Esophagus muscularis mucosa (tissue), 4 donors: ENCODE measurements at regions not wholly inside any gene's neighbourhood (a gene's known extent, or its start where the extent isn't known, plus 50 kb on each side); places are given as distances from the start of the nearest gene placed in this dataset.

Source experiments
- EP300 ChIP-seq: sonication (generic); formaldehyde crosslinking; IDR thresholded peaks from one replicate; pipeline ENCODE4 v1.6.1; 2017; ENCODE audit warnings: antibody characterized with exemption
- POLR2A ChIP-seq: fragments of 450-650 bp; IDR thresholded peaks from one replicate; pipeline ENCODE4 v1.6.1; 2017; ENCODE audit warnings: antibody characterized with exemption, moderate library complexity, mild to moderate bottlenecking, low read depth
- POLR2AphosphoS5 ChIP-seq, 2 donors: sonication (generic); formaldehyde crosslinking; IDR thresholded peaks; one replicate each; pipeline ENCODE4 v1.6.1; 2017; ENCODE audit warnings: antibody characterized with exemption in 2 of 2
- TF ChIP-seq, protein P1 (sequence below), 3 experiments: fragments of 200-600 bp in 2 of 3; fragments of 450-650 bp in 1 of 3; sonication (generic) in 2 of 3; IDR thresholded peaks; one replicate each; pipeline ENCODE4 v1.5.1; 2017 to 2019; ENCODE audit warnings: antibody characterized with exemption in 3 of 3, mild to moderate bottlenecking in 2 of 3, moderate library complexity in 1 of 3

DNA sequence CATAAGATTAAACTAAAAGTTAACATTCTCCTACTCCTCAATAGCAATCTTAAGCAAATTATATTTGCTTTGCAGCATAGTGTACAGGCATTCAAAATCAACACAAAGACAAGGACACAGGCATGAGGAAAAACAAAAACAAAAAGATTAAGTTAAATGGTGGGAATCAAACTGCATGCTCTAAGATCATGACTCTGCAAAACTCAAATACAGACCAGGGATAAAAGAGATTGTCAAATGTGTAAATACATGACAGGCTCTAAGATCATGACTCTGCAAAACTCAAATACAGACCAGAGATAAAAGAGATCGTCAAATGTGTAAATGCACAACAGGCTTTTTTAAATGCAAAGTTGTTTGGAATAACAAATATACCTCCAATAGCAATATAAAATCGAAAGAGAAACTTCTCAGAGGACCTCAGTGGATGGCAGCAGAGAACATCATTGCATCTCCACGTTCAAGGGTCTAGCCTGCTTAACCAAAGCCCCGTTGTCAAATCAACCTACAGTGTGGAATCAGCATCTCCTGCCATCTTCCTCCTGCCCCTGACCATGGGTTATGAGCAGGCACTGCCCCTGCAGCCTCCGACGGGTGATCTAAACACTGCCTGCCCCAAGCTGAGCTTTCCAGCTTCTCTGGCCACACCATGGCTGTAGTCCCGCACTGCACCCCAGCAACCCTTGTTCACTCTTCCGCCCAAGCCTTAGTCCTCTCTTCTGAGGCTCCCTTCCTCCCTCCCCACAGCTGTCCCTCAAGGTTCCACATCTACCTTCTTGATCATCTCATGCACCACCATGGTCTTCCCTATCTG is 446.1 kb downstream of the SOX9 start:
- TF ChIP-seq POLR2A = no peak
- TF ChIP-seq, protein P1, sequence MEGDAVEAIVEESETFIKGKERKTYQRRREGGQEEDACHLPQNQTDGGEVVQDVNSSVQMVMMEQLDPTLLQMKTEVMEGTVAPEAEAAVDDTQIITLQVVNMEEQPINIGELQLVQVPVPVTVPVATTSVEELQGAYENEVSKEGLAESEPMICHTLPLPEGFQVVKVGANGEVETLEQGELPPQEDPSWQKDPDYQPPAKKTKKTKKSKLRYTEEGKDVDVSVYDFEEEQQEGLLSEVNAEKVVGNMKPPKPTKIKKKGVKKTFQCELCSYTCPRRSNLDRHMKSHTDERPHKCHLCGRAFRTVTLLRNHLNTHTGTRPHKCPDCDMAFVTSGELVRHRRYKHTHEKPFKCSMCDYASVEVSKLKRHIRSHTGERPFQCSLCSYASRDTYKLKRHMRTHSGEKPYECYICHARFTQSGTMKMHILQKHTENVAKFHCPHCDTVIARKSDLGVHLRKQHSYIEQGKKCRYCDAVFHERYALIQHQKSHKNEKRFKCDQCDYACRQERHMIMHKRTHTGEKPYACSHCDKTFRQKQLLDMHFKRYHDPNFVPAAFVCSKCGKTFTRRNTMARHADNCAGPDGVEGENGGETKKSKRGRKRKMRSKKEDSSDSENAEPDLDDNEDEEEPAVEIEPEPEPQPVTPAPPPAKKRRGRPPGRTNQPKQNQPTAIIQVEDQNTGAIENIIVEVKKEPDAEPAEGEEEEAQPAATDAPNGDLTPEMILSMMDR (IDR thresholded peaks at IDR 0.05) = no peak
- no peak for TF ChIP-seq POLR2AphosphoS5 (IDR thresholded peaks at IDR 0.05)
- TF ChIP-seq EP300 = no peak
